Endothelial cell of umbilical vein (primary cell): ENCODE measurements at regions not wholly inside any gene's neighbourhood (a gene's known extent, or its start where the extent isn't known, plus 50 kb on each side); places are given as distances from the start of the nearest gene placed in this dataset.

ENCODE experiments used
- EZH2 ChIP-seq: IDR thresholded peaks from 2 replicates; pipeline ENCODE4 v1.6.1; 2012; ENCODE audit warnings: borderline replicate concordance, low read depth, mild to moderate bottlenecking, moderate library complexity, low read length, inconsistent platforms; ENCODE audit not compliant: severe bottlenecking
- FOS ChIP-seq: IDR thresholded peaks from 2 replicates; pipeline ENCODE4 v1.6.1; 2011; ENCODE audit warnings: mild to moderate bottlenecking, low read length, moderate library complexity, borderline replicate concordance; ENCODE audit not compliant: insufficient read depth
- GATA2 ChIP-seq: IDR thresholded peaks from 2 replicates; pipeline ENCODE4 v1.7.0; 2011; ENCODE audit warnings: low read depth, mild to moderate bottlenecking, moderate library complexity, mixed read lengths, low read length; ENCODE audit not compliant: insufficient read length, insufficient read depth
- JUN ChIP-seq: IDR thresholded peaks from 2 replicates; pipeline ENCODE4 v1.6.1; 2011; ENCODE audit warnings: borderline replicate concordance, low read depth; ENCODE audit not compliant: insufficient read length, insufficient read depth
- MYC ChIP-seq: IDR thresholded peaks from one replicate; pipeline ENCODE4 v1.6.1; 2011; ENCODE audit warnings: mild to moderate bottlenecking, low read depth, low read length
- POLR2A ChIP-seq: IDR thresholded peaks from 2 replicates; pipeline ENCODE4 v1.6.1; 2012; ENCODE audit warnings: low read depth, mild to moderate bottlenecking, control low read depth, low read length
- POLR2AphosphoS5 ChIP-seq: IDR thresholded peaks from 2 replicates; pipeline ENCODE4 v1.6.1; 2012; ENCODE audit warnings: low read depth, mild to moderate bottlenecking, control low read depth, low read length, moderate library complexity; ENCODE audit not compliant: insufficient read depth
- TF ChIP-seq, protein P1 (sequence below), 2 donors: IDR thresholded peaks; 1 replicate in 1 of 2; 2 replicates in 1 of 2; pipeline ENCODE4 v1.5.1; 2011; ENCODE audit warnings: low read length in 2 of 2, mild to moderate bottlenecking in 2 of 2, moderate library complexity in 2 of 2, control low read depth in 1 of 2, inconsistent platforms in 1 of 2, low read depth in 1 of 2; ENCODE audit not compliant: insufficient read depth in 1 of 2; ENCODE audit errors: extremely low read depth in 1 of 2
- TF ChIP-seq, protein P2 (sequence below): IDR thresholded peaks from 2 replicates; pipeline ENCODE4 v1.6.1; 2011; ENCODE audit not compliant: insufficient read depth, insufficient read length

GRCh38 chr18:5057386-5058348 is 139.4 kb downstream of the AKAIN1 start:
- TF ChIP-seq, protein P1, sequence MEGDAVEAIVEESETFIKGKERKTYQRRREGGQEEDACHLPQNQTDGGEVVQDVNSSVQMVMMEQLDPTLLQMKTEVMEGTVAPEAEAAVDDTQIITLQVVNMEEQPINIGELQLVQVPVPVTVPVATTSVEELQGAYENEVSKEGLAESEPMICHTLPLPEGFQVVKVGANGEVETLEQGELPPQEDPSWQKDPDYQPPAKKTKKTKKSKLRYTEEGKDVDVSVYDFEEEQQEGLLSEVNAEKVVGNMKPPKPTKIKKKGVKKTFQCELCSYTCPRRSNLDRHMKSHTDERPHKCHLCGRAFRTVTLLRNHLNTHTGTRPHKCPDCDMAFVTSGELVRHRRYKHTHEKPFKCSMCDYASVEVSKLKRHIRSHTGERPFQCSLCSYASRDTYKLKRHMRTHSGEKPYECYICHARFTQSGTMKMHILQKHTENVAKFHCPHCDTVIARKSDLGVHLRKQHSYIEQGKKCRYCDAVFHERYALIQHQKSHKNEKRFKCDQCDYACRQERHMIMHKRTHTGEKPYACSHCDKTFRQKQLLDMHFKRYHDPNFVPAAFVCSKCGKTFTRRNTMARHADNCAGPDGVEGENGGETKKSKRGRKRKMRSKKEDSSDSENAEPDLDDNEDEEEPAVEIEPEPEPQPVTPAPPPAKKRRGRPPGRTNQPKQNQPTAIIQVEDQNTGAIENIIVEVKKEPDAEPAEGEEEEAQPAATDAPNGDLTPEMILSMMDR (IDR thresholded peaks at IDR 0.05; ENCODE audit: extremely low read depth in 1 of 2, insufficient read depth in 1 of 2, low read depth in 1 of 2, low read length in 2 of 2): peak; percentile 61 to 72
- TF ChIP-seq POLR2AphosphoS5 (no peak), FOS (no peak), POLR2A (no peak), EZH2 (no peak), JUN (no peak), GATA2 (no peak), MYC (no peak)
- TF ChIP-seq, protein P2, sequence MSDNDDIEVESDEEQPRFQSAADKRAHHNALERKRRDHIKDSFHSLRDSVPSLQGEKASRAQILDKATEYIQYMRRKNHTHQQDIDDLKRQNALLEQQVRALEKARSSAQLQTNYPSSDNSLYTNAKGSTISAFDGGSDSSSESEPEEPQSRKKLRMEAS: no peak
